Prostate gland (tissue), 2 donors: ENCODE measurements at regions not wholly inside any gene's neighbourhood (a gene's known extent, or its start where the extent isn't known, plus 50 kb on each side); places are given as distances from the start of the nearest gene placed in this dataset.

ENCODE experiments used
- DNase-seq: peaks from one replicate; pipeline ENCODE4 v3.0.0-alpha.2; 2019; ENCODE audit warnings: low spot score
- H3K27ac ChIP-seq, 2 donors: fragments of 200-600 bp; sonication (generic); 2 replicates each; pipeline ENCODE4 v1.5.1; 2017 to 2019
- H3K27me3 ChIP-seq: fragments of 200-600 bp; sonication (generic); replicated peaks from 2 replicates; pipeline ENCODE4 v1.5.1; 2019; ENCODE audit not compliant: insufficient read depth
- H3K36me3 ChIP-seq, 2 donors: fragments of 200-600 bp; sonication (generic); 1 replicate in 1 of 2; 2 replicates in 1 of 2; pipeline versions ENCODE4 v1.5.1 to v1.8.1; 2017 to 2019
- H3K4me1 ChIP-seq: fragments of 200-600 bp; sonication (generic); replicated peaks from 2 replicates; pipeline ENCODE4 v1.5.1; 2019
- H3K4me3 ChIP-seq, 2 donors: fragments of 200-600 bp; sonication (generic); 2 replicates each; pipeline ENCODE4 v1.5.1; 2017 to 2019
- H3K9me3 ChIP-seq: fragments of 200-600 bp; sonication (generic); 2 replicates; pipeline ENCODE4 v1.5.1; 2017
- CTCF ChIP-seq, 4 experiments: fragments of 200-600 bp in 2 of 4; fragments of 450-650 bp in 2 of 4; sonication (generic) in 2 of 4; IDR thresholded peaks; 1 replicate in 3 of 4; 2 replicates in 1 of 4; pipeline ENCODE4 v1.5.1; 2016 to 2019; ENCODE audit warnings: antibody characterized with exemption in 4 of 4, mild to moderate bottlenecking in 2 of 4, moderate library complexity in 2 of 4
- POLR2A ChIP-seq: fragments of 450-650 bp; IDR thresholded peaks from one replicate; pipeline ENCODE4 v1.6.1; 2016; ENCODE audit warnings: antibody characterized with exemption, mild to moderate bottlenecking
- POLR2AphosphoS5 ChIP-seq: sonication (generic); formaldehyde crosslinking; IDR thresholded peaks from one replicate; pipeline ENCODE4 v1.6.1; 2017; ENCODE audit warnings: antibody characterized with exemption
- WGBS: methylation state at CpG from one replicate; pipeline ENCODE4 v1.1.5; 2018; 5-methylcytosine and 5-hydroxymethylcytosine counted together
- intact Hi-C: fragments of 100-400 bp; cut with DNase I; formaldehyde crosslinking; loops from one replicate; pipeline ENCODE4 v1.14.2; 2022

- no peak overlapping the region for H3K4me3 ChIP-seq
- WGBS, result 92% methylated on average over 13 of the region's 13 CpGs
- H3K27me3 ChIP-seq, result no peaks in the 10 kb centered on the region
- TF ChIP-seq CTCF (IDR thresholded peaks at IDR 0.05) (no peak), POLR2AphosphoS5 (no peak), POLR2A (no peak)
- no peaks in the 10 kb centered on the region for H3K4me1 ChIP-seq
- no peaks in the 10 kb centered on the region for H3K9me3 ChIP-seq
- H3K36me3 ChIP-seq, result no peaks in the 10 kb centered on the region
- H3K27ac ChIP-seq, result no peak overlapping the region
- DNase-seq, result no peak
- intact Hi-C loops, result no loop called here
These were observed 258.6 kb downstream of the TEX36 start for GRCh38 chr10:125424191-125424847.

- 87% methylated on average over 9 of the region's 9 CpGs for WGBS
- Histone ChIP-seq H3K27me3 (no peaks in the 10 kb centered on the region), H3K36me3 (no peaks in the 10 kb centered on the region), H3K4me3 (no peak overlapping the region), H3K27ac (no peak overlapping the region), H3K4me1 (no peaks in the 10 kb centered on the region), H3K9me3 (no peaks in the 10 kb centered on the region)
- DNase-seq, result no peak
- intact Hi-C loops, result no loop called here
- TF ChIP-seq POLR2AphosphoS5, result no peak
- no peak for TF ChIP-seq POLR2A
- TF ChIP-seq CTCF (IDR thresholded peaks at IDR 0.05), result no peak
These were observed 259.4 kb downstream of the TEX36 start for GRCh38 chr10:125423569-125423968.

GRCh38 chr10:125419831-125420230 lies 259.5 kb upstream of the CTBP2 start:
- WGBS, result 95% methylated on average over 8 of the region's 8 CpGs

GRCh38 chr10:125419146-125419545 lies 258.8 kb upstream of the CTBP2 start:
- TF ChIP-seq CTCF (IDR thresholded peaks at IDR 0.05) (no peak), POLR2A (no peak), POLR2AphosphoS5 (no peak)
- WGBS, result 92% methylated on average over 8 of the region's 8 CpGs
- H3K9me3 ChIP-seq, result no peaks in the 10 kb centered on the region
- H3K36me3 ChIP-seq, result no peaks in the 10 kb centered on the region
- H3K4me1 ChIP-seq, result no peaks in the 10 kb centered on the region
- H3K27me3 ChIP-seq, result no peaks in the 10 kb centered on the region
- intact Hi-C loops, result no loop called here
- no peak overlapping the region for H3K4me3 ChIP-seq
- H3K27ac ChIP-seq, result no peak overlapping the region
- no peak for DNase-seq

More at GRCh38 chr10:125419831-125420230, 259.5 kb upstream of the CTBP2 start:
- no peaks in the 10 kb centered on the region for H3K36me3 ChIP-seq
- DNase-seq, result no peak
- no peaks in the 10 kb centered on the region for H3K27me3 ChIP-seq
- no peak overlapping the region for H3K4me3 ChIP-seq
- intact Hi-C loops, result no loop called here
- no peak overlapping the region for H3K27ac ChIP-seq
- H3K9me3 ChIP-seq, result no peaks in the 10 kb centered on the region
- H3K4me1 ChIP-seq, result no peaks in the 10 kb centered on the region
- TF ChIP-seq CTCF (IDR thresholded peaks at IDR 0.05) (no peak), POLR2AphosphoS5 (no peak), POLR2A (no peak)

GRCh38 chr10:125417605-125418004 lies 257.2 kb upstream of the CTBP2 start:
- Histone ChIP-seq H3K4me1 (no peaks in the 10 kb centered on the region), H3K9me3 (no peaks in the 10 kb centered on the region), H3K4me3 (no peak overlapping the region), H3K27ac (no peak overlapping the region), H3K36me3 (no peaks in the 10 kb centered on the region), H3K27me3 (no peaks in the 10 kb centered on the region)
- TF ChIP-seq POLR2A (no peak), CTCF (IDR thresholded peaks at IDR 0.05) (no peak), POLR2AphosphoS5 (no peak)
- intact Hi-C loops, result no loop called here
- 59% methylated on average over 6 of the region's 6 CpGs for WGBS
- no peak for DNase-seq
